Large intestine (tissue), 3 donors: ENCODE measurements at regions not wholly inside any gene's neighbourhood (a gene's known extent, or its start where the extent isn't known, plus 50 kb on each side); places are given as distances from the start of the nearest gene placed in this dataset.
"Not testable (repeated sequence)": the region's sequence is repeated elsewhere in the genome, so short reads cannot be mapped to it uniquely, and the experiment has no call there.

Experiments used
- DNase-seq, 2 donors: peaks; one replicate each; pipeline versions ENCODE4 v3.0.0 to v3.0.0-alpha.2; 2013
- H3K27ac ChIP-seq: one replicate; pipeline ENCODE4 v1.5.1; 2013; ENCODE audit warnings: low read length
- H3K27me3 ChIP-seq: 2 replicates; pipeline ENCODE4 v1.6.1; 2013; ENCODE audit warnings: low read length; ENCODE audit not compliant: control insufficient read depth, insufficient read depth
- H3K36me3 ChIP-seq: 2 replicates; pipeline ENCODE4 v1.6.1; 2013; ENCODE audit warnings: low read length; ENCODE audit not compliant: control insufficient read depth, insufficient read depth
- H3K4me1 ChIP-seq: one replicate; pipeline ENCODE4 v1.6.1; 2013; ENCODE audit warnings: low read length; ENCODE audit not compliant: control insufficient read depth, insufficient read depth
- H3K4me3 ChIP-seq: one replicate; pipeline ENCODE4 v1.5.1; 2013; ENCODE audit warnings: low read length
- H3K9me3 ChIP-seq: one replicate; pipeline ENCODE4 v1.6.1; 2013; ENCODE audit warnings: mild to moderate bottlenecking, low read depth, low read length, moderate library complexity; ENCODE audit not compliant: control insufficient read depth
- WGBS: methylation state at CpG from one replicate; pipeline ENCODE4 v1.1.5; 2013; ENCODE audit warnings: low lambda C conversion rate; ENCODE audit not compliant: insufficient coverage; 5-methylcytosine and 5-hydroxymethylcytosine counted together

DNA sequence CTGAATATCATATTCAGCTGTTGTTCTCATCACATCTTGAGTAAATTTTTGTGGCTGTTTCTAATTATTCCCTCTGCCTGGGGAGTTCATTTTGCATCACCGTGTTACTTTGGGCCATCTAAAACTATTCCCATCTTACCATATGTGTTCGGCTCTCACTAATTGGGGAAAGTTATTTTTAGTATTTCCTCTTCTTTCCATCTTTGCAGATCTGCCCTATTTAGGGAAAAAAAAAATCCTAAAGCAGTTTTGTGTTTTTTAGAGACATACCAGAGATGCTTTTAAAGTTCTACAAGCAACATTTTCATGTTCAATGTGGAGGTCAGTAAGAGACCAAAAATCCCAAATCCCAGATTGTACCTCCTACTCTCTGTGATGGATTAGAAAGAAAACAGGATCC, 111.3 kb upstream of the NDUFV2 start:
- no peak for DNase-seq
- Histone ChIP-seq H3K4me1 (no peaks in the 10 kb centered on the region), H3K36me3 (no peaks in the 10 kb centered on the region), H3K9me3 (no peaks in the 10 kb centered on the region), H3K27me3 (no peaks in the 10 kb centered on the region), H3K4me3 (no peak overlapping the region), H3K27ac (no peak overlapping the region)
- 69% methylated on average over 2 of the region's 2 CpGs for WGBS

DNA sequence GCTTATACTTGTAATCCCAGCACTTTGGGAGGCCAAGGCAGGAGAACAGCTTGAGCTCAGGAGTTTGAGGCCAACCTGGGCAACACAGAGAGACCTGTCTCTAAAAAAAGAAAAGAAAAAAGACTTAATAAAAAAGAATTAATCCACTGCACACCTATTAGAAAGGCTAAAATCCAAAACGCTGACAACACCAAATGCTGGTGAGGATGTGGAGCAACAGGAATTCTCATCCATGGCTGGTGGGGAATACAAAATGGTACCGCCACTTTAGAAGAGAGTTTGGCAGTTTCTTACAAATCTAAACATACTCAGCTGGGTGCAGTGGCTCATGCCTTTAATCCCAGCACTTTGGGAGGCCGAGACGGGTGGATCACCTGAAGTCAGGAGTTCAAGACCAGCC, 110.0 kb upstream of the NDUFV2 start:
- 100% methylated on average over 1 of the region's 4 CpGs for WGBS
- not testable (repeated sequence) for DNase-seq

DNA sequence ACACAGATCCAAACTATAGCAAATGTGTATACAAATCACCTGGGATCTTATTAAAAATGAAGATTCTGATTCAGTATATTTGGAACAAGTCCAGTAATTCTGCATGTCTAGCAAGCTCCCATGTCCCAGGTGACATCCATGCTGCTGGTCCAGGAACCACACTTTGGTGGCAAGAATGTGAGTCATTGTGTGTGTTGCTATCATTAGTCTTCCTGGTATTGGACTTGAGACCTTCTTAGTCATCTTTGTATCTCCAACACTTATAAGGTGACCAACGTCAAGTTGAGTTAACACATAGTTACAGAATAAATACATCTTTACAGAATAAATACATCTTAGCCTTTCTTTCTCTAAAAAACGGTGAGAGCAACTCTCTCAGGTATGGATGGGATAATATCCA, 107.9 kb upstream of the NDUFV2 start:
- WGBS = 100% methylated on average over 1 of the region's 2 CpGs
- DNase-seq = peak in 1 of 2 donors; percentile 33
- peaks cover 2% of the 10 kb centered on the region for H3K9me3 ChIP-seq
- H3K27me3 ChIP-seq = no peaks in the 10 kb centered on the region
- no peak overlapping the region for H3K4me3 ChIP-seq
- H3K36me3 ChIP-seq = no peaks in the 10 kb centered on the region
- H3K4me1 ChIP-seq = no peaks in the 10 kb centered on the region
- H3K27ac ChIP-seq = no peak overlapping the region

More for the DNA sequence above, 110.0 kb upstream of the NDUFV2 start:
- not testable (repeated sequence) for H3K4me1 ChIP-seq, H3K9me3 ChIP-seq, H3K4me3 ChIP-seq, H3K36me3 ChIP-seq, H3K27me3 ChIP-seq, H3K27ac ChIP-seq

DNA sequence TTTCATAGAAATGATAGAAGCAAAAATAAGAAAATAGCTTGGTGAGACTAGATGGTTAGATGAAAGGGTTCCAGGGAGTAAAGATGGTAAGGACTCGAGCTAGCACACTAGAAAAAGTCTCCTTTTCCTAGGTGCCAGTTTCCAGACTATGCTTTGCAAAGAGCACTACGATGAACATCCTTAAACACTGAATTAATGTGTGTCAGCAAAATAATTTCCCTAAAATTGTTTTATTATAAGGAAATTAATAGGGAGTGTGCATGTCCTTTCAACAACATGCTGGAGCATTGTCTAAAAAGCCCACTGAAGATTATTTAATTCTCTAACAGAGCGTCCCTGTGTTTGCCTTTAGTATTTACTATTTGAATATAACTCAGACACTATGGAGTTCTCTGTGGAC, 107.4 kb upstream of the NDUFV2 start:
- DNase-seq = no peak
- peaks cover 2% of the 10 kb centered on the region for H3K9me3 ChIP-seq
- no peaks in the 10 kb centered on the region for H3K27me3 ChIP-seq
- no peaks in the 10 kb centered on the region for H3K36me3 ChIP-seq
- H3K4me1 ChIP-seq = no peaks in the 10 kb centered on the region
- WGBS = 50% methylated on average over 2 of the region's 3 CpGs
- no peak overlapping the region for H3K4me3 ChIP-seq
- no peak overlapping the region for H3K27ac ChIP-seq

DNA sequence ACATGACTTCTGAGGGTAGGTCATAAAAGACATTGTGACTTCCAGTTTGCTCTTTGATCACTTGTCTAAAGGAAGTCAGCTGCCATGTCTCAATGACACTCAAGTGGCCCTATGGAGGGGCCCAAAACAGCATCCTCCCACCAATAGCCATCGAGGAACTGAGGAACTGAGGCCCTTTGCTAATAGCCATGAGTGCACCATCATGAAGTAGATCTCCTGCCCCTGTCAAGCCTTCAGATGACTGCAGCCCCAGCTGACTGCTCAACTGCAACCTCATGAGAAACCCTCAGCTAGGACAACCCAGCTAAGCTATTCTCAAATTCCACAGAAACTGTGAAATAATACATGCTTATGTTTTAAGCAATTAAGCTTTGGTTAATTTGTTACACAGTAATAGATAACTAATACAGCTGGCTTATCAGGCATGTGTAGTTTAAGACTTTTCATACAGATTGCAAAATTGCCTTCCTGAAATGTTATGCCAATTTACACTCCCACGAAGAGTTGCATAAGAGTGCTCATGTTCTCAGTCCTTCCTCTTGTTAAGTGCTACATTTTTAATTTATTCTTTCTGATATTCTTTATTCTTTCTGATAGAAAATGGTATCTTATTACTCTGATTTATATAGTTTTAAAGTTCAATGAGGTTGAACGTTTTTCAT, 105.6 kb upstream of the NDUFV2 start:
- Histone ChIP-seq H3K4me1 (no peaks in the 10 kb centered on the region), H3K4me3 (no peak overlapping the region), H3K9me3 (peaks cover 2% of the 10 kb centered on the region), H3K27me3 (no peaks in the 10 kb centered on the region), H3K27ac (no peak overlapping the region), H3K36me3 (no peaks in the 10 kb centered on the region)
- DNase-seq = peak in 1 of 2 donors; percentile 13
- 100% methylated on average over 1 of the region's 3 CpGs for WGBS

DNA sequence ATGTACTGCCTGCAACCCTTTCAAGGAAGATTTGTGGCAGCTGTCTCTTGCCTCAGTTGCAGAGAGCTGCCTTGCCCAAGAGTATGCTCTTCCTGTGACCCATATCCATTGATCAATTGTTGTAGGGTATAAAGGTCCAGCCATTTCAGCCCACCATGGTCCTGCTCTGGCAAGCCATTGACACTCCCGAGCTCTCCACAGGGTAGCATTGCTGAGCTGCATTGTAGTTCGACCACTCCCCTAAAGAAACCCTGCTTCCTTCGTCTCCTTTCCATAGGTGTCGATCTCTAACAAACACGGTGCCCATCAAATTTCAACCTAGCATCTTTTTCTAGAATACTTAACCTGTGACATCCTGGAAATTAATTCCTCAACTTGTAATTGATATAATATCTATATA, 104.9 kb upstream of the NDUFV2 start:
- no peak for DNase-seq
- H3K4me1 ChIP-seq = no peaks in the 10 kb centered on the region
- H3K4me3 ChIP-seq = no peak overlapping the region
- H3K27me3 ChIP-seq = no peaks in the 10 kb centered on the region
- H3K27ac ChIP-seq = no peak overlapping the region
- peaks cover 2% of the 10 kb centered on the region for H3K9me3 ChIP-seq
- H3K36me3 ChIP-seq = no peaks in the 10 kb centered on the region
- no CpG with 5 or more reads among the region's 5 CpGs for WGBS

DNA sequence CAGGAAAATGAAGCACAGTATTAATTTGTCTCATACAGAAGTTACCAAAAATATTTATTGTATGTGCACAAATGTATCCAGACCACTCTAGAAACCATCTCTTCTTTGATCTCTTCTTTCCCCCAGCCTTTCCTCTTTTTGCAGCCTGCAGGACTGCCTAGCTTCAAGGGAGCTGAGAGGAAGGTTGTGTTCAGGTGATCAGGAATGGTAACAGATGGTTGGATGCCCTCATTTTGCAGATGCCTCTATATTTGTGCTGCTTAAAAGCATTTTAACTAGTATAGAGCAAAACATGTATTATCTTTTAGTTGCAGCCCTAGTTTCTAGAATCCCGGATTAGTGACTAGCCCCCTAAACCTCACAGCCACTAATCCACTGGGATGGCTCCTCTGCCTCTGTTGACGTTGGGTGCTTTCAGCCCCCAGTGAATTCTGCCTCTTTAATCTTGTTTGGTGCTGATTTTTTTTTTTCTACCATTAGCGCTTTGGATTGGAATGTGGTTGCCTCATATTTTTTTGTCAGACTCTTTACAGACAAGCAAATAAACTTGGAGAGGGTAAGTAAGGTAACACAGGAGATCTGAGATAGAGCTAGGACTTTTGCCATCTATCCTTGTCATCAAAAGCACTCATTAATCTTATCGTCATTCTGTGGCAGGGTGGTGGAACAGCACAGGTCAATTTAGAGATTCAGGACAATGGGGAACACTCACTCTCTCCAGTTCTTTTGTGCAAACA, 103.8 kb upstream of the NDUFV2 start:
- no peaks in the 10 kb centered on the region for H3K27me3 ChIP-seq
- H3K9me3 ChIP-seq = peaks cover 2% of the 10 kb centered on the region
- no peak for DNase-seq
- H3K4me1 ChIP-seq = no peaks in the 10 kb centered on the region
- WGBS = 40% methylated on average over 1 of the region's 4 CpGs
- no peaks in the 10 kb centered on the region for H3K36me3 ChIP-seq
- H3K4me3 ChIP-seq = no peak overlapping the region
- H3K27ac ChIP-seq = no peak overlapping the region

DNA sequence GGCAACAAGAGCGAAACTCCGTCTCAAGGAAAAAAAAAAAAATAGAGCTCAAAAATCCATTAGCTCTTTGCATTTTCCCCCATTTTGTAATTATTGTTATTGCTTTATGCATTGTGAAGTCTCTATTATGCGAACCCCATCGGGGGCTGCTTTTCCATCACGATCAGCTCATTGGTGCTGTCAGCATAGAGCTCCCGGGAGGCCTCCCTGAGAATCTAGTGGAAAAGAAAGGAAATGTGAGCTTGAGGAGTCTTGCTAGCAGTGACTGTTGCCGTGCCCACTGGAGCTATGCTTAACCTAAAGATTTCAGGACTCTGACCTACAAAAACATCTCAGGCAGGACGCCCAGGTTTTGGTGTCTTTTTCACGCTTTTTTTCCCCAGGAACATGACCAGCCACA, 102.6 kb upstream of the NDUFV2 start:
- no CpG with 5 or more reads among the region's 9 CpGs for WGBS
- H3K27ac ChIP-seq = no peak overlapping the region
- no peak for DNase-seq
- H3K36me3 ChIP-seq = no peaks in the 10 kb centered on the region
- H3K4me3 ChIP-seq = no peak overlapping the region
- no peaks in the 10 kb centered on the region for H3K27me3 ChIP-seq
- H3K9me3 ChIP-seq = peaks cover 2% of the 10 kb centered on the region
- no peaks in the 10 kb centered on the region for H3K4me1 ChIP-seq

DNA sequence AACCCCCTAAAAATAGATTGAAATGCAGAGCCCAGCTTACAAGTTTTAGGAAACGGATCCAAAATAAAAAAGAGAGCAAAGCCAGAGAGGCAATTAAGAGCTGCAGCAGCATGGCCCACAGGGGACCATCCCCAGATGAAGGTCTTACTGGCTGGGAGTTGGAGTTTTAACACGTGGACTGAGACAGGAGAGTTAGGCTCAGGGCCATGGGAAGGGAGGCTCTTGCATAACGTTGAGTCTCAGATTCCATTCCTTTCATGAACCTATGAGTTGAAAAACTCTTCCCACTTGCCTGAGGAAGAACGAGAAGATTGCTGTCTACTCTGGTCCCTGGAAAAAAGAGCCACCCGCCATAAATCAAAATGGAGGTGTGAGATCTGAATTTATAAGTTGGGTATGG, 101.8 kb upstream of the NDUFV2 start:
- no peak overlapping the region for H3K27ac ChIP-seq

DNA sequence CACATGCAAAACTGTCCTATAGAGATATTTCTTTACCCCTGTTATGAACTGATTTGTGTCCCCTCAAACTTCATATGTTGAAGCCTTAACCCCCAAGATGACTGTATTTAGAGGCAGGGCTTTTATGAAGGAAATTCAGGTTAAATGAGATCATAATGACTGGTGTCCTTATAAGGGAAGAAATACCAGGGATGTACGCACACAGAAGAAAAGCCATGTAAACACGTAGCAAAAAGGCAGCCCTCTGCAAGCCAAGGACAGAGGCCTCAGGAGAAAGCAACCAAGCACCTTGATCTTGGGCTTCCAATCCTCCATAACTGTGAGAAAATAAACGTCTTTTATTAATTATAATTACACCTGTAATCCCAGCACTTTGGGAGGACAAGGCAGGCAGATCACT, 101.3 kb upstream of the NDUFV2 start:
- H3K27me3 ChIP-seq = no peaks in the 10 kb centered on the region
- no peaks in the 10 kb centered on the region for H3K4me1 ChIP-seq
- WGBS = no CpG with 5 or more reads among the region's 3 CpGs
- no peak for DNase-seq
- H3K27ac ChIP-seq = no peak overlapping the region
- peaks cover 2% of the 10 kb centered on the region for H3K9me3 ChIP-seq
- H3K4me3 ChIP-seq = no peak overlapping the region
- H3K36me3 ChIP-seq = no peaks in the 10 kb centered on the region

More for the DNA sequence above, 101.8 kb upstream of the NDUFV2 start:
- H3K36me3 ChIP-seq = no peaks in the 10 kb centered on the region
- WGBS = 90% methylated on average over 2 of the region's 5 CpGs
- H3K27me3 ChIP-seq = no peaks in the 10 kb centered on the region
- H3K9me3 ChIP-seq = peaks cover 2% of the 10 kb centered on the region
- no peak for DNase-seq
- no peaks in the 10 kb centered on the region for H3K4me1 ChIP-seq
- H3K4me3 ChIP-seq = no peak overlapping the region
